Thyroid gland (tissue), 4 donors: ENCODE measurements at regions not wholly inside any gene's neighbourhood (a gene's known extent, or its start where the extent isn't known, plus 50 kb on each side); places are given as distances from the start of the nearest gene placed in this dataset.

Experiments used
- DNase-seq, 2 donors: peaks; one replicate each; pipeline ENCODE4 v3.0.0-alpha.2; 2019
- H3K27ac ChIP-seq, 3 donors: fragments of 200-600 bp; sonication (generic); 1 replicate in 2 of 3; 2 replicates in 1 of 3; pipeline ENCODE4 v1.5.1; 2016 to 2019; ENCODE audit warnings: mild to moderate bottlenecking in 1 of 3, moderate library complexity in 1 of 3
- H3K27me3 ChIP-seq: fragments of 200-600 bp; sonication (generic); one replicate; pipeline ENCODE4 v1.5.1; 2019
- H3K36me3 ChIP-seq, 2 donors: fragments of 200-600 bp; sonication (generic); one replicate each; pipeline ENCODE4 v1.5.1; 2016 to 2019
- H3K4me1 ChIP-seq, 2 donors: fragments of 200-600 bp; sonication (generic); one replicate each; pipeline ENCODE4 v1.5.1; 2017 to 2019
- H3K4me3 ChIP-seq, 3 donors: fragments of 200-600 bp; sonication (generic); replicated peaks in 1 of 3; 1 replicate in 2 of 3; 2 replicates in 1 of 3; pipeline ENCODE4 v1.5.1; 2016; ENCODE audit warnings: mild to moderate bottlenecking in 1 of 3
- H3K9me3 ChIP-seq: fragments of 200-600 bp; sonication (generic); one replicate; pipeline ENCODE4 v1.5.1; 2017
- CTCF ChIP-seq, 6 experiments: fragments of 200-600 bp in 3 of 6; fragments of 450-650 bp in 3 of 6; sonication (generic) in 3 of 6; IDR thresholded peaks; one replicate each; pipeline ENCODE4 v1.5.1; 2016 to 2019; ENCODE audit warnings: antibody characterized with exemption in 6 of 6, mild to moderate bottlenecking in 2 of 6, inconsistent platforms in 1 of 6, moderate library complexity in 1 of 6
- POLR2A ChIP-seq, 2 donors: fragments of 450-650 bp; IDR thresholded peaks; one replicate each; pipeline ENCODE4 v1.6.1; 2017; ENCODE audit warnings: antibody characterized with exemption in 2 of 2, mild to moderate bottlenecking in 2 of 2, moderate library complexity in 1 of 2
- WGBS, 2 donors: methylation state at CpG; one replicate each; pipeline ENCODE4 v1.1.5; 2017; 5-methylcytosine and 5-hydroxymethylcytosine counted together
- intact Hi-C: fragments of 100-400 bp; cut with DNase I; formaldehyde crosslinking; loops from one replicate; pipeline ENCODE4 v1.15.1; 2023

GRCh38 chr3:158918451-158918850 is 116.6 kb downstream of the MFSD1 start:
- Histone ChIP-seq H3K27me3 (no peaks in the 10 kb centered on the region), H3K4me1 (no peaks in the 10 kb centered on the region), H3K4me3 (no peak overlapping the region), H3K9me3 (no peaks in the 10 kb centered on the region), H3K36me3 (no peaks in the 10 kb centered on the region), H3K27ac (no peak overlapping the region)
- WGBS, 2 donors, result 96 to 98% methylated on average over 2 of the region's 2 CpGs
- no peak for DNase-seq
- intact Hi-C loops, result no loop called here
- TF ChIP-seq CTCF (IDR thresholded peaks at IDR 0.05) (no peak), POLR2A (IDR thresholded peaks at IDR 0.05) (no peak)

GRCh38 chr3:158920371-158920770 is 118.5 kb downstream of the MFSD1 start:
- H3K36me3 ChIP-seq, result no peaks in the 10 kb centered on the region
- TF ChIP-seq CTCF (IDR thresholded peaks at IDR 0.05) (no peak), POLR2A (IDR thresholded peaks at IDR 0.05) (no peak)
- no peak overlapping the region for H3K4me3 ChIP-seq
- H3K4me1 ChIP-seq, result no peaks in the 10 kb centered on the region
- intact Hi-C loops, result no loop called here
- DNase-seq, result no peak
- no peak overlapping the region for H3K27ac ChIP-seq
- H3K27me3 ChIP-seq, result no peaks in the 10 kb centered on the region
- no peaks in the 10 kb centered on the region for H3K9me3 ChIP-seq

GRCh38 chr3:158925021-158925420 is 123.2 kb downstream of the MFSD1 start:
- Histone ChIP-seq H3K4me1 (no peaks in the 10 kb centered on the region), H3K27me3 (no peaks in the 10 kb centered on the region), H3K36me3 (no peaks in the 10 kb centered on the region), H3K9me3 (no peaks in the 10 kb centered on the region), H3K4me3 (no peak overlapping the region), H3K27ac (no peak overlapping the region)
- intact Hi-C loops, result no loop called here
- no peak for TF ChIP-seq CTCF (IDR thresholded peaks at IDR 0.05)
- TF ChIP-seq POLR2A (IDR thresholded peaks at IDR 0.05), result no peak
- WGBS, 2 donors, result 67 to 74% methylated on average over 5 of the region's 5 CpGs
- no peak for DNase-seq

GRCh38 chr3:158925828-158926494 is 124.1 kb downstream of the MFSD1 start:
- TF ChIP-seq CTCF (IDR thresholded peaks at IDR 0.05) (no peak), POLR2A (IDR thresholded peaks at IDR 0.05) (no peak)
- 71 to 84% methylated on average over 5 of the region's 5 CpGs for WGBS, 2 donors
- Histone ChIP-seq H3K4me3 (no peak overlapping the region), H3K27ac (no peak overlapping the region), H3K4me1 (no peaks in the 10 kb centered on the region), H3K36me3 (no peaks in the 10 kb centered on the region), H3K27me3 (no peaks in the 10 kb centered on the region), H3K9me3 (no peaks in the 10 kb centered on the region)
- intact Hi-C loops, result no loop called here
- no peak for DNase-seq

GRCh38 chr3:158935846-158936245 is 134.0 kb downstream of the MFSD1 start:
- H3K27me3 ChIP-seq, result no peaks in the 10 kb centered on the region
- no peak overlapping the region for H3K4me3 ChIP-seq
- 67 to 77% methylated on average over 5 of the region's 5 CpGs for whole genome bisulfite sequencing, 2 donors
- H3K27ac ChIP-seq, result no peak overlapping the region
- no peaks in the 10 kb centered on the region for H3K9me3 ChIP-seq
- H3K4me1 ChIP-seq, result no peaks in the 10 kb centered on the region
- DNase-seq, result no peak
- intact Hi-C loops, result no loop called here
- no peaks in the 10 kb centered on the region for H3K36me3 ChIP-seq
- no peak for TF ChIP-seq POLR2A (IDR thresholded peaks at IDR 0.05)
